ENCODE measurements at regions not wholly inside any gene's neighbourhood (a gene's known extent, or its start where the extent isn't known, plus 50 kb on each side); places are given as distances from the start of the nearest gene placed in this dataset.

GRCh38 chr10:111872591-111872990, 311.0 kb downstream of the GPAM start:
- DNase-seq (ENCODE audit: low read depth in 2 of 3, low spot score in 2 of 3): no peak

GRCh38 chr10:111873041-111873440, 310.5 kb downstream of the GPAM start:
- no peak for DNase-seq (ENCODE audit: low read depth in 2 of 3, low spot score in 2 of 3)

GRCh38 chr10:111873621-111874135, 309.9 kb downstream of the GPAM start:
- no peak for DNase-seq (ENCODE audit: low read depth in 2 of 3, low spot score in 2 of 3)

- no peak for DNase-seq (ENCODE audit: low read depth in 2 of 3, low spot score in 2 of 3)
Measured at GRCh38 chr10:111874576-111874975, 309.0 kb downstream of the GPAM start.

DNA sequence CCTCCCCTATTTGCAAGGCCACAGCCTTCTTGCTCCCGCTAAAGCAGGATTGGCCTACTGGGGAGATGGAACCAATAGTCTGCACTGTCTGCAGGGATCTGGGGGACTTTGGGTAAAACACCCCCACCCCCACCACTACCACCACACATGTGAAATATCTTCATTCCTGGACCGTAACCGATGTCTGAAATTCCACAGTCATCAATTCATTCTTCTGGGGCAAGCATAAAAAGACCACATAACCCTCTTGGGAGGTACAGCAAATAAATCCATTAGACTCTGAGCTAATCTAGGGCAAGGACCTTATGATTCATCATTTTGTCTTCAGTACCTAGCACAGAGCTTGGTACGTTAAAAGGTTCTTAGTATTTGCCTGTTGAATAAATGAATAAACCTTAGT, 307.8 kb downstream of the GPAM start:
- no peak for DNase-seq (ENCODE audit: low read depth in 2 of 3, low spot score in 2 of 3)

- no peak for DNase-seq (ENCODE audit: low read depth in 2 of 3, low spot score in 2 of 3)
Measured at GRCh38 chr10:111877258-111877657, 306.3 kb downstream of the GPAM start.

- no peak for DNase-seq (ENCODE audit: low read depth in 2 of 3, low spot score in 2 of 3)
Measured at GRCh38 chr10:111879969-111880368, 303.6 kb downstream of the GPAM start.

GRCh38 chr10:111885046-111885445, 298.5 kb downstream of the GPAM start:
- DNase-seq (ENCODE audit: low read depth in 2 of 3, low spot score in 2 of 3): no peak

DNA sequence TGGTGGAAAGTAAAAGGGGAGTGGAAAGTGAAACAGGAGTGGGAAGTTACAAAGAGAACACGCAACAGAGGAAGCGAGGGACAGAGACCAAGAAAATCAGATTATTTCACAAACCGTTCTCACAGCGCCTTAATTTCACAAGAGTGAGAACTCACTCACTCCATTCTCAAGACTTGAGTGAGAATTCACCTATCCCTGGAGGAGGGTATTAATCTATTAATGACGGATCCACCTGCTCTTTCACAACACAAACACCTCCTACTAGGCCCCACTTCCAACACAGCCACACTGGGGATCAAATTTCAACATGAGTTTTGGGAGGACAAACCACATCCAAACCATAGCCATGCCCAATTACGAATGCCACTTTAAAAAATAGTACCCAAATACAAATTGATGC, 297.6 kb downstream of the GPAM start:
- DNase-seq (ENCODE audit: low read depth in 2 of 3, low spot score in 2 of 3): no peak

DNA sequence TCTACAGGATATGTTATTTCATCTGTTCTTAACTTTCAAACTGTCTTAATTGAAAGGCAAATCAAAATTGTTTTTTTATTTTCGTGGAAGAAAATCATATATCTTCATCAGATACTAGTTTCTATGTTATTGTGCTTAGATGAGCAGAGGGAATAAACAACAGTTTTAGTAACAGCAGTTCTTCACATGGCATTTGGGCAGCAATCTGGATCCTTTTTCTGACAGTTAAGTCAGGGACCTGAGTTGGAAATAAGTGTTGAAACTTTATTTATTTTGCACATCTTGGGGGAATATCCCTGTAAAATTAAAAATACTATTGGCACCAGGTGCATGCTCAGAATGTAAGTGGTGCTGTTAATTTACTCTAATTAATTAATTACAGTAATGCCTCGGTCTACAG, 296.3 kb downstream of the GPAM start:
- no peak for DNase-seq (ENCODE audit: low read depth in 2 of 3, low spot score in 2 of 3)

DNA sequence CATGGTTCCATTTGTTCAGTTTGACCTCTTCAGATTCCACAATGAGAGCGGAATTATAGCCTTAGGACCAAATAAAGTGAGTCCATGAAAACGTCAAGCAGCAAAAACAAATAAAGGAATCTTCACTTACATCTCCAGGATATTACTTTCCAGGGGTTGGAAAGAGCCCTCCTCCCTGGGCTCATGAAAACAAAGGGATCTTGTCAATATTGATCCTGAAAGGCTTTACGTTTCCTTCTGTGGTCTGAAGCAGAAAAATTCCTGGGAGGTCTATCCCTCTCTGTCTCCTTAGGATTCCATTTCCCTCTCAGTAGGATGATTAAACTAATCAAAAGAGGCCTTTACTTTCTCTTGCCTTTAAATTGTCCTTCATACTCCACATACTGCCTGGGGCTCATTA, 293.5 kb downstream of the GPAM start:
- no peak for DNase-seq (ENCODE audit: low read depth in 2 of 3, low spot score in 2 of 3)

DNA sequence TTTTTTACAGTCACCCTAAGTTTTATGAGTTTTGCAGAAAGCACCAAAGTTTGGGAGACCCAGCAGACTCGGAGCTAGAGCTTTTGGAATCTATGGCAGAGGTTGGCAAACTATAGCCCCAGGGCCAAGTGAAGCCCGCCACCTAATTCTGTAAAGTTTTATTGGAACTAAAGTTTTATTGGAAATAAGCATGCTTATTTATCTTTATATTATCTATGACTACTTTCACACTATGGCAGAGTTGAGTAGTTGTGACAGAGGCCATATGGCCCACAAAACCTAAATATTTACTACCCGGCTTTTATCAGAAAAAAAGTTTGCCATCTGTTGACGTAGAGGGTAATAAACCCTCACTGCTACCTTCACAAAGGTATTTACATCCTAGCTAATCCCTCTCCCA, 267.6 kb downstream of the GPAM start:
- DNase-seq (ENCODE audit: low read depth in 2 of 3, low spot score in 2 of 3): no peak

DNA sequence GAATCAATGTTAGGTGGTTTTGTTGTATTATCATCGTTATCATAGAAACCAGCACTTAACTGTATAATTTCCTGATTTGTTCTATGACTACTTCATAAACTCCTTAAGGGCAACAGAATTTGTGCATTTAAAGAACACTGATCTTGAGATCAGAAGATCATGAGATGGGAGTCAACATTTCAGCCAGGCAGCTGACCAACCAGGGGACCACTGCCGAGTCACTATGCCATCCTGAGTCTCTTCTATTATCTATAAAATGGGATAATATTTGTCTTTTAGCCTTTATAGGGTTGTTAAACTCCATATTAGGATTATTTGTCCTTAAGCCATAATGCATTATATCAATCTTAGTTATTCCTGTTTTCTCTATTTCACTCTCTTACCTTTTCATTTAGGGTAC, 261.7 kb downstream of the GPAM start:
- DNase-seq (ENCODE audit: low read depth in 2 of 3, low spot score in 2 of 3): no peak

DNA sequence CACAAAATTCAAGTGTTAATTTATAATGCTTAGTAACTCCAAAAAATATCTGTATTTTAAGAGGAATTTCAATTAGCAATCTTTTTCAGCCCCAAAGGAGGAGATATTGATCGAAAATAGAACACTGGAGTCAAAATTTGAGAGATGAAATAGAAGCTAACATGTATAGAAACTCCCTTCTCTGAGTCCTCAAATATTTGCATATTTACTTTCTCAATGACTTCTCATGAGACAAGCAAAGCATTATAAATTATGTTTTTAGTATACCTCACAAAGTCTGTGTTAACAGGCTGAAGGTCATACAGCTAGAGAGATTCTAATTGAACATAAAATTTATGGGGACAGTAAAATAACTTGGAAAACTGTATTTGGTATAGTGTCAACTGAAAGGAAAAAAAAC, 260.5 kb downstream of the GPAM start:
- DNase-seq (ENCODE audit: low read depth in 2 of 3, low spot score in 2 of 3): no peak

- no peak for DNase-seq (ENCODE audit: low read depth in 2 of 3, low spot score in 2 of 3)
Measured at GRCh38 chr10:111926286-111926685, 257.3 kb downstream of the GPAM start.

GRCh38 chr10:111933937-111934336, 249.6 kb downstream of the GPAM start:
- no peak for DNase-seq (ENCODE audit: low read depth in 2 of 3, low spot score in 2 of 3)

- no peak for DNase-seq (ENCODE audit: low read depth in 2 of 3, low spot score in 2 of 3)
Measured at GRCh38 chr10:111934931-111935330, 248.6 kb downstream of the GPAM start.

DNA sequence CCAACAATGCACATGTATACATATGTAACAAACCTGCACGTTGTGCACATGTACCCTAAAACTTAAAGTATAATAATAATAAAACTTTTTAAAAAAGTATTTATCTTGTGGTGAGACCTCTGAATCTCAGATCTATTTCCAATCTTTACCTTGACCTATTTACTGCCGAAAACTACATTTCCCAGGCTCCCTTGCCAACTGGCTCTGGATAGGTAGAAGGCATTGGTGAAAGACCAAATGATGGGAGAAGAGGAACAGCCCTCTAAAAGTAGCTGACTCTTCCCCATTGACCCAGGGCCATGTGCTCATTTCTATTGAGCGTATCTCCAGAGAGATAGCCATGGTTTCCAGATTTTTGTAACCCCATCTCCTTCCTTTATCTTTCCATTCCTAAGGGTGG, 247.4 kb downstream of the GPAM start:
- DNase-seq (ENCODE audit: low read depth in 2 of 3, low spot score in 2 of 3): no peak

- no peak for DNase-seq (ENCODE audit: low read depth in 2 of 3, low spot score in 2 of 3)
Measured at GRCh38 chr10:111944331-111944730, 239.2 kb downstream of the GPAM start.

DNA sequence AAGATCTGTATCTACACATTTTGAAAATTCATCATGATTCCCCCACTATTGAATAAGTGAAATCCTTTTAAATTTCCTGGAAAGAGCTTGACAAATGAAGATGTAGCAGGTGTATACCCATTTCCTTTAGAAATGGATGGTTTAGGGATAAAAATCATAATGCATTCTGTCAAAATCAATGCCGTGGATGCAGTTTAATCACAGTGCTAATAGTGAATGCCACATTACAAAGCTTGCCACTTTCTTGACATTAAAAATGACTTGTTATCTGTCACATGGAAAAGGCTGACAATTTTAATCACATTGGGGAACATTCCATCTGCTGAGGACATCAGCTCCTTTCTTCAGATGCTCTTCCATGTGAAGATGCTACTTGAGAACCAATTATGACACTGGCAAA, 229.6 kb downstream of the GPAM start:
- no peak for DNase-seq (ENCODE audit: low read depth in 2 of 3, low spot score in 2 of 3)

GRCh38 chr10:111954386-111954785, 229.2 kb downstream of the GPAM start:
- no peak for DNase-seq (ENCODE audit: low read depth in 2 of 3, low spot score in 2 of 3)

- no peak for DNase-seq (ENCODE audit: low read depth in 2 of 3, low spot score in 2 of 3)
Measured at GRCh38 chr10:111956841-111957240, 226.7 kb downstream of the GPAM start.

DNA sequence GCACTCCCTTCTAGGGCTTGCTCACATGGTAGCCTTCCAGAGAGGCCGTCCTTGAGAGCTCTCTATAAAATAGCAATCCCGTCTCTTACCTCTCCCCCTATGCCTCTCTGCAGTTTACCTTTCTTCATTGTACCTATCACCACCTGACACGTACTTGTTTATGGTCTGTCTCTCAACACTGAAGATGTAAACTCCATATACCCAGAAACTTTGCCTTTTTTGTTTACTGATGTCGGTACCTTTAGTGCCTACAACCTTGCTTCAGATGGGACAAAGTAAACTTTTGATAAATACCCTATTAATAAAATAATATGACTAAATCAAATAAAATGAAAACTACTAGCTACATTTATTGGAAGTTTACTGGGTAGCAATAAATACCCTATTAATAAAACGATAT, 220.6 kb downstream of the GPAM start:
- DNase-seq (ENCODE audit: low read depth in 2 of 3, low spot score in 2 of 3): no peak

- DNase-seq (ENCODE audit: low read depth in 2 of 3, low spot score in 2 of 3): no peak
Measured at GRCh38 chr10:111967116-111967515, 216.4 kb downstream of the GPAM start.
